GM12891 (cell line): ENCODE measurements at regions not wholly inside any gene's neighbourhood (a gene's known extent, or its start where the extent isn't known, plus 50 kb on each side); places are given as distances from the start of the nearest gene placed in this dataset.
A peak's percentile ranks its signal among the peaks of the same experiment; 100 is the strongest.
"Not testable (repeated sequence)": the region's sequence is repeated elsewhere in the genome, so short reads cannot be mapped to it uniquely, and the experiment has no call there.

ENCODE experiments used
- DNase-seq: peaks from one replicate; pipeline ENCODE4 v3.0.0; 2011; ENCODE audit warnings: low spot score; ENCODE audit not compliant: insufficient read length
- FAIRE-seq: peaks from 2 replicates; lab custom pipeline; 2011; peaks lifted over from hg19 to GRCh38; lab: Jason Lieb, UNC
- PAX5 ChIP-seq: IDR thresholded peaks from 2 replicates; pipeline ENCODE4 v1.6.1; 2011; ENCODE audit warnings: low read length, moderate library complexity, mild to moderate bottlenecking; ENCODE audit not compliant: insufficient read depth, severe bottlenecking
- POLR2A ChIP-seq: IDR thresholded peaks from 2 replicates; pipeline ENCODE4 v1.6.1; 2011; ENCODE audit warnings: low read depth, low read length, control low read depth
- POLR2AphosphoS5 ChIP-seq: IDR thresholded peaks from 2 replicates; pipeline ENCODE4 v1.6.1; 2011; ENCODE audit warnings: low read depth, low read length, control low read depth
- POU2F2 ChIP-seq: IDR thresholded peaks from 2 replicates; pipeline ENCODE4 v1.6.1; 2011; ENCODE audit warnings: low read depth, mild to moderate bottlenecking, control low read depth, low read length, moderate library complexity
- SPI1 ChIP-seq: IDR thresholded peaks from 2 replicates; pipeline ENCODE4 v1.6.1; 2011; ENCODE audit warnings: low read depth, low read length, control low read depth
- TAF1 ChIP-seq: IDR thresholded peaks from 2 replicates; pipeline ENCODE4 v1.6.1; 2011; ENCODE audit warnings: low read depth, low read length, control low read depth

DNA sequence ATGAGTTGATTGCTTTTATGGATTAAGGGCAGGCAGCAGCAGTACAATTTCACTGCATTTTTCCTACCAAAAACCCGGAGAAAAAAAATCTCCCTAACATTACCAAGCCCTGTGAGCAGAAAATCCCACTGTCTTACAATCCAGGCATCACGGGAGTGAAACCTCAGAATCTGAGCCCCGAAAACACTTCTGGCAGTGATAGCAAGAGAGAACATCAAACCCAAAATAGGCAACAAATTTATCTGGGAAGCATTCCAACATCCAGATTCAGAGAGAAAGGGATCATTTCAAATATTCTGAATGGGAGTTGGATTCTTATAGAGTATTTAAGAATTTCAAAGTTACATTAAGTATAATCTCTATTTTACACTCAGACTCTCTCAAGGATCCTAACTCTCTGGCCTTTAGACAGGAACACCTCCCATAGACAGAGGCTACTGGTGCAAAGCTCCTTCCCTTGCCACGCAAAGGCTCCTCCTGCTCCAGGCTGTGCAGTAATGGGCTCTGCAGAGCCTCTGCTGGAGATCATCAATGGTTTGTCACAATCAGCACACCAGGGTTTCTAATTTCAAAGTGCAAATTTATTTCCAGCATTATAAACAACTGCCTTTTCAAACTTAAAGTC is 256.9 kb downstream of the PARM1 start:
- FAIRE-seq (no peak), DNase-seq (no peak)
- TF ChIP-seq TAF1, result no peak
- no peak for TF ChIP-seq POLR2A
- no peak for TF ChIP-seq SPI1
- TF ChIP-seq POU2F2, result no peak
- TF ChIP-seq POLR2AphosphoS5, result no peak
- no peak for TF ChIP-seq PAX5

DNA sequence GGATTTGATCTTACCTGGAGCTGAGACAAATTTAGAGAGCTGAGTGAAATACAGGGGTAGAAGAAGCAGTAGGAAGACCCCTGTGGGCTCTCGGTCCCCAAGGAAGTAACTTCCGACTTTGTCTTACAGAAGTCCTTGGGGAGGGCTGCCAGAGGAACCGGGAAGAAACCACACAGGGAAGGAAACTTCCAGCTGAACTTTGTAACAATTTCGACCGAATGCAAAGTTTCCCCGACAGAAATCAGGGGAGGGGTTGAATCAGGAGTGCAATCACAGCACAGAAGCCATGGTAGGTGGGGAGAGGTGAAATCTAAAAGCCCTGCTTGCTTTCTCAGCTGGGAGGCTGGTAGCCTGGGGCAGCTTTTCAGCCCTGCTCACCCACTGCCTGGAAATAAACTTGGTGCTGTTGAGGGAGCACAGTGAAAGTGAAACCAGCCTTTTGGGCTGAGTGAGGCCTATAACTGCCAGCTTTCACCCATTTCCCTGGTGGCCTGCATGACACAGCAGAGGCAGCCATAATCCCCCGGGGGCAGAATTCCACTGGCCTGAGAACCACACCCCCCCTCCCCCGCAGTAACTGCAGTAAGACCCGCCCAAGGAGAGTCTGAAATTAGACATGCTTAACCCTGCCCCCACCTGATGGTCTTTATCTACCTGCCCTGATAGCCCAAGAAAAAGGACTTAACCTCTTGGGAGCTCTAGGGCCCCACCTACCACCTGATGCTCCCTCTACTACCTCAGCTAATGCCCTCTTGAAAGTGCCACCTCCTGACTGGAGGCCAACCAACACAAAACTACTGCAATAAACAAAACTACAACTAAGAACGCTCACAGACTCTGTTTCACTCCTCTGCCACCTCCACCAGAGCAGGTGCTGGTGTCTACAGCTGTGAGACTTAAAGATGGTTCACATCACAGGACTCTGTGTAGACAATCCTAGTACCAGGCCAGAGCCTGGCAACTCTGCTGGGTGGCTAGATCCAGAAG is 248.2 kb downstream of the PARM1 start:
- TF ChIP-seq POLR2AphosphoS5 (no peak), SPI1 (no peak), TAF1 (no peak), PAX5 (no peak), POLR2A (no peak), POU2F2 (no peak)
- FAIRE-seq (peak; percentile 69), DNase-seq (no peak)

DNA sequence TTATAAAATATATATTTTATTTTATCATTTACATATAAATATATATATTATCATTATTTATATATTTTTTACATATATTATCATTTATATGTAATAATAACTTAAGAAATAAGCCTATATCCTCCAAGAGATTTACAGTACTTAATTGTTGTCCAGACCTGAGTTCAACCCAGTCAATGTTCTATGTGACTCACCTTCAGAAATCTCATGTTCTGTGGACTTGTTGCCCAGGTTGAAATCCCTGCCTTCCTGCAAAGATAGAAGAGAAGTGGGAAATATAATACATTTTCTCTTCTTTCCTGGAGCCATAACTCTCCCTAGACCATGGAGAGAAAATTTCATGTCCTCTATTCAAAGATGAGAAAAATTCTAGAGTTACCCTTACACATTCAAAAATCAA is 247.3 kb downstream of the PARM1 start:
- TF ChIP-seq POU2F2, result no peak
- no peak for TF ChIP-seq TAF1
- TF ChIP-seq PAX5, result no peak
- no peak for TF ChIP-seq POLR2A
- no peak for TF ChIP-seq POLR2AphosphoS5
- TF ChIP-seq SPI1, result no peak
- FAIRE-seq, result no peak
- DNase-seq, result no peak

DNA sequence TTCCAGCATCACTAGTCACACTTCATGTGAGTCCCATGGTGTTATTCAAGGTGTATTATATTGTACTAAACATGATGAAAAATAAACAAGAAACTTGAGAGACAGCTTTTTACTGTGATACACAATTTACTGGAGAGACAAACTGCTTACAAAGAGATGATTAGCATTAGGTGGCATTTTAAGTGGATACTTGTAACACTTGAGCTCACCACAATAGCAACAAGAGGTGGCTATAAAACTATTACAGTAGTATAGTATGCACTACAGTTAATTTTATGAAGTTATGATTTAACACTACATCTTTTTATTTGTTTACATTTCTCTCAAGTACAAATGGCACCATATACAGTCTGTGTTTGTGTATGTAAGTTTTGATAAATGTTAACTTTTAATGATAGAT is 246.6 kb downstream of the PARM1 start:
- DNase-seq (no peak), FAIRE-seq (no peak)
- TF ChIP-seq POU2F2 (no peak), TAF1 (no peak), POLR2A (no peak), POLR2AphosphoS5 (no peak), PAX5 (no peak), SPI1 (no peak)

DNA sequence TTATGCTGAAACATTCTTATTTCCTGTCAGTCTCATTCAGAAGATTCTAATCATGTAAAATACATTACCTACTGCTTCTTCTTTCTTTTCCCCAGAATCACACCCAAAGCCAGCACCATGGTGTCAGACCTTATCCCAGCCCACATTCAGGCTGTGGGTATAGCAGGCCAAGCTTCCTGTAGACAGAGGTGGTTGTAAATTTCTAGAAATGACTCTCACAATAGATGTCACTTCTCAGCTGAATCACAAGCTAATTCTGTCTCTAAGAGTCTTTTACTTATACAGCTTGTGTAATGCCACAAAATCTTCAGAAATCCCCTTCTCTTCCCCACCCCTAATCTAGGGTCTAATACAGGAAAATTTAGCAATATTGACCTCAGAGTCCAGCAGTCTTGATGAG is 239.6 kb downstream of the PARM1 start:
- FAIRE-seq (no peak), DNase-seq (no peak)
- TF ChIP-seq POLR2AphosphoS5 (no peak), POLR2A (no peak), TAF1 (no peak), POU2F2 (no peak), PAX5 (no peak), SPI1 (no peak)

DNA sequence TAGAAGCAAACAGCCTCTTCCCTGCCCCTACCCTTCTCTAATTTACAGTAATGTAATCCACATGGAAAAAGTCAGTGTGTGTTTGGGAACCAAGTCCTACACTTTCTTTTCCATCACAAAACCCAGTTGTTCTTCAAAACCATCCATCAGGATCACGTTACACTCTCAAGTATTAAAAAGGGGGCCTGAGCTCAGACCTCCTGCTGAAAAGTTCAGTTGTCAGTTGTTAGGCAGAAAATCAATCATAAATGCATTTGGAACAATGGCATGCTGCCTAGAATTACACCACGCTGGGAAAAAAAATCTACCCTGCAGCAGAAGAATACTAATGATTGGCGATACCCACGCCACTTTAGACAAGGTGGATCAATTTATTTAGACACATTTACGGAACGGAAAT is 236.5 kb downstream of the PARM1 start:
- TF ChIP-seq POLR2A (no peak), SPI1 (no peak), POLR2AphosphoS5 (no peak), PAX5 (no peak), TAF1 (no peak)
- no peak for DNase-seq
- FAIRE-seq, result no peak

DNA sequence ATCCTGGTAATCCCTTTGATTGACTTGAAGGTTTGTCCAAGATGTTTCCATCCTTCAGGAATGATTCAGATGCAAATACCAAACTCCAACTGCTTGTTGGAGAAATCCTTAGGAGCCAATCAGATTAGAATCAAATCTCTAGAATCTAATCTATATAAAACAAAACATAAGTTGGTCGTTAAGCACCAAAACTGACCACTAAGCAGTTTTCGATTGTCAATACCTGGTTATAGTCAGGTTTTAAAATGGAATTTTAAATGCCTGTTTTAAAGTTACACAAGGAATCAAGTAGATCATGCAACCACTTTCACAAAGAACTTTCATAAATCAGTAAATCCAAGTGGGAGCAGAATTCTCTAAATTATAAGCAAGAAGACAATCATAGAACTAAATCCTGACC is 236.1 kb downstream of the PARM1 start:
- DNase-seq, result no peak
- FAIRE-seq, result no peak
- no peak for TF ChIP-seq POLR2A
- no peak for TF ChIP-seq POLR2AphosphoS5
- TF ChIP-seq PAX5, result no peak
- TF ChIP-seq POU2F2, result no peak

DNA sequence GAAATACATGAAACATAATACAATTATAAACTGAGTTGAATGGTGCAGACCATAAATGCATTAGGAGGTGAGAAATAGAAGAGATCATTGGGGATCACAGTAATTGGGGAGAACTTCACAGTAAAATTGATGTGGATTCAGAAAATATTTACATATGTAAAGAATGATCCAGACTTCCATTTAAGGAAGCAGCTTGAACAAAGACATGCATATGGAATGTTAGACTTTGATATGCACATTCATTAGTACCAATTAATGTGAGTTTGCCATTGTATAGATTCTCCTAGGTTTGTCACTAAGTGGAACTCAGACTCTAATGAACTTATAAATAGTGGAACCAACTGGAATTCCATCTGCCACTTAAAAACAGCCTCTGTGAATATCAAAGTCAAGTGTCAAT is 235.6 kb downstream of the PARM1 start:
- FAIRE-seq, result no peak
- DNase-seq, result no peak
- TF ChIP-seq SPI1 (no peak), POLR2A (no peak), POU2F2 (no peak), PAX5 (no peak), TAF1 (no peak), POLR2AphosphoS5 (no peak)

DNA sequence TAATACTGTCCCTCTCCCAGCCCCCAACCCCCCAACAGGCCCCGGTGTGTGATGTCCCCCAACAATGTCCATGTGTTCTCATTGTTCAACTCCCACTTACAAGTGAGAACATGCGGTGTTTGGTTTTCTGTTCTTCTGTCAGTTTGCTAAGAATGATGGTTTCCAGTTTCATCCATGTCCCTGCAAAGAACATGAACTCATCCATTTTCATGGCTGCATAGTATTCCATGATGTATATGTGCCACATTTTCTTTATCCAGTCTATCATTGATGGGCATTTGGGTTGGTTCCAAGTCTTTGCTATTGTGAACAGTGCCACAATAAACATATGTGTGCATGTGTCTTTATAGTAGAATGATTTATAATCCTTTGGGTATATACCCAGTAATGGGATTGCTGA is 232.2 kb downstream of the PARM1 start:
- not testable (repeated sequence) for FAIRE-seq

DNA sequence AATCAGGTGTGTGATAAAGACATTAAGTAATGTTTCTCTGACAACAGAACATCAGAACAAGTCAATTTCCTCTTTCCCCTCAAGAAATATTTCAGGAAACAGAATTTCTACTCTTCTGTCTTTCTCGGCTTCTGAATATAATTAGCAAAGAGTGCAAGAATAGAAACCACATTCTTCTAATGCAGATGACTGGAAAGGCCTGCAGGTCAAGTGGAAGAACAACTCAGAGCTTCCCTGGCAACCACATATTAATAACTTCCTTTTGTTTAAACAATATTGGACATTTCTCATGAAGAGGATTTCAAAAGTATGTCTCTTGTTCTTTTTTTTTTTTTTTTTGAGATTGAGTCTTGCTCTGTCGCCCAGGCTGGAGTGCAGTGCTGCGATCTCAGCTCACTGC is 225.5 kb downstream of the PARM1 start:
- no peak for DNase-seq
- FAIRE-seq, result no peak
- no peak for TF ChIP-seq SPI1
- TF ChIP-seq TAF1, result no peak
- no peak for TF ChIP-seq POLR2AphosphoS5
- TF ChIP-seq POLR2A, result no peak
- TF ChIP-seq POU2F2, result no peak
- no peak for TF ChIP-seq PAX5

More for the DNA sequence above, 232.2 kb downstream of the PARM1 start:
- DNase-seq, result not testable (repeated sequence)
